HG02588 (cell line): ENCODE measurements at regions not wholly inside any gene's neighbourhood (a gene's known extent, or its start where the extent isn't known, plus 50 kb on each side); places are given as distances from the start of the nearest gene placed in this dataset.

Experiments used
- ATAC-seq: cut with Tn5 transposase; IDR thresholded peaks from one replicate; pipeline ENCODE4 v1.9.1; 2021; ENCODE audit warnings: mild to moderate bottlenecking, moderate library complexity; ENCODE audit not compliant: unreplicated experiment

DNA sequence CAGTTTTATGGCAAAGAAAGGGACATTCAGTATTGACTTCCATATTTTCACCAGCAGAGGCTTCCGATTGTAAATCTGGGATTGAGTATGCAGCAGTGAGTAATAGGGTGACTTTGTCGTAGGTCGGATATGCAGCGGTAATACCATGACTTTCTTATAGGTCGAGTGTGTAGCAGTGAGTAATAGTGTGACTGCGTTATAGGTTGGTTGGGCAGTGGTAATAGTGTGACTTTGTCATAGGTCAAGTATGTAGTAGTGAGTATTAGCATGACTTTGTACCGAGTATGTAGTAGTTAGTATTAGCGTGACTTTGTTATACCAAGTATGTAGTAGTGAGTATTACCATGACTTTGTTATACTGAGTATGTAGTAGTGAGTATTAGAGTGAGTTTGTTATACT is 268.2 kb upstream of the ADARB2 start:
- no peak for ATAC-seq

DNA sequence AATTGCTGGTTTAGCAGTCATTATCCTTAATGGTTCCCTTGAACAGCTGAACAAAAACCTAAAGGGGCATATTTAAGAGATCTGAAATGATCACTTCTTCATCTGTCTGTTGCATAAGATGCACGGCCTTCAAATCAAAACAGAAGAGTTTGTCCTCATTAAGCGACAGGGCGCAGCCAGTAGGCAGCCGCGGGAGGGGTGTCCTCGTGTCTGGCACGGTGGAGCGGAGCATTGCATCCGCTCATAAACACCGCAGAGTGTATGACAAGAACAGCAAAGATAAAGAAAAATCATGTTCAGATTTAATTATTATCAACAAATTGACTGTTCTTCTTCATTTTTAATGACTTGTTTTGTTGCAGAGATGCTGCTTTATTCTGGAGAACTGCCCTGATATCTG is 255.6 kb upstream of the ADARB2 start:
- ATAC-seq, result no peak

DNA sequence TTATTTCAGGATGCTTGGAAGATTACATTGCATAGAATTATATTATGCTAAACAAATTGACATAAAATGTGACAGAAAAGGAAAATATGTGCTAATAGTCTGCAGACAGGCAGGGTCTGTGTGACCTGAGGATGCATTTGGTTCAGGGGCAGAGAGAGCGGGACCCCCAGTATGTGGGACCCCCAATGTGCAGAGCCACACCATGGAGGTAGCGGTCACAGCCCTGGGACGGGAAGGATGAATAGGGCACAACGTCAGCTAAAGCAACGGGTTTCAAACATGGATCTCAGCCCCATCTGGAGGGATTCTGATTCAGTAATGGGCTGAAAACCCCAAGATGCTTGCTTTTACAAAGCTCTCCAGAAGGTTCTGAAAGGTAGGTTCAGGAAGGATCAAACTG is 251.8 kb upstream of the ADARB2 start:
- ATAC-seq, result no peak

DNA sequence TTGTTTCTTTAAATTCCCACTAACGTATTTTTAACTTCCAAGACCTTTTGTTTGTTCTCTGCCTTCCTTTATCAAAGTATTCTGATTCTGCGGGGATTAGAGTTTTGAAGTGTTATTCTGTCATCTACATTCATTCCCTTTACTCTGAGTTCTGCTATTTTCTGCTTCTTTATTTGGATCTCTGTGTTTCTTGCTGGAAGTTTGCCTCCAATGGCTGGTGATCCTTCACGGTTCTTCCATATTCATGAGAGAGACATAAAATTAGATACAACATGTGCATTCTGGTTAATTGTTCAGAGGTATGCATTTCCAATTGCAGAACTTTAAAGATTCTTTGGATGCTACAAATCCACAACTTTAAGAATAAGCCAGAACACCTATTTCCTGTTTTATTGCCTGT is 244.7 kb upstream of the ADARB2 start:
- ATAC-seq, result no peak

DNA sequence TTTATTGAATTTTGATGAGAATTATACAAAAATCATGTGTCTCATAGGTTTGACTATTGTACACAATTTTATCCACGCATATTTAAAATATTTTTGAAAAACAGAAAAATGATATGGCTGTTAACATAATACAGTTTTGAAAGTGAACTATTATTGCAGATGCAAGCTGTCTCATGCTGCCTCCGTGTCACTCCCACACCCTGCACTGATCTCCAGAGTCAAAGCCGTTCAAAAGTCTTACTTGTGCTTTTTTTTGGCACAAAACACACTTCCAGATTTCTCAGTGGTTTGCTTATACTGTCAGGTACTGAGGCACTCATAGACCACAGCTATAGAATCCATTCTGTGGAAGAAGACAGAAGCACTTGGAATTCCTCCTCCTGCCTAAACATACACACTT is 243.1 kb upstream of the ADARB2 start:
- no peak for ATAC-seq

DNA sequence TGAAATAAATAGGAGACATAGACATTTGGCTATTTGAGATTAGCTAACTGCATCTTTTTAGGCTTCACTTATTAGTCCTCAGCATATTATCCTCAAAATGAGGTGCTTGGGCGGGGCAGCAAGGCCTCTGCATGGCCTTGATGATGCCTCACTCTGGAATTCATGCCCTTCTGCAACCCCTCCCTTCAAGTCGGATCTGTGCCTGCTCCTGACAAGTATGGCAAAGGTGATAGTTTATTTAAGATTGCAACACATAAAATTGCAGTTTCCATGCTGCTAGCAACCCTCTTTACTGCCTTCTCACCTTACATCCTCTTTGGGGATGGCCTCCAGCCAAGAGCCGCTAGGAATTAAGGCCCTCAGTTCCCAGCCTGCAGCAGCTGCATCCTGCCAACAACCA is 241.3 kb upstream of the ADARB2 start:
- no peak for ATAC-seq

DNA sequence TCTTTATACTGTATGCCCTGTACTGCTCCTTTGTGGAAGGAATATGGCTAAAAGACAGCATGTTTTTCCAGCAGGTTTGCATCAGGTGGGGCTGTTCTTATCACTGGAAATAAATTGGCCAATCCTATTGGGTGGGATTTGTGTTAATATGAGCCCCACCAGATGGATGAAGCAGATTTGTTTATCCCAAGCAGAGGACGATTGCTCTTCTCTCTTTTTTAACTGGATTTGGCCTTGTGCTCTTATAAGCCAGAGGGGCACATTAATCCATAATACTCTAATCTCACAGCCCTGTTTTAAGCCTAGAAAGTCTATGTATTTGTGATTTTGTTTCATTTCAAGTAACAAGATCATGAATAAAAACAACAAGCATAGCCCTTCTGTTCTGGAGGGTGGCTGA is 240.1 kb upstream of the ADARB2 start:
- ATAC-seq, result no peak

DNA sequence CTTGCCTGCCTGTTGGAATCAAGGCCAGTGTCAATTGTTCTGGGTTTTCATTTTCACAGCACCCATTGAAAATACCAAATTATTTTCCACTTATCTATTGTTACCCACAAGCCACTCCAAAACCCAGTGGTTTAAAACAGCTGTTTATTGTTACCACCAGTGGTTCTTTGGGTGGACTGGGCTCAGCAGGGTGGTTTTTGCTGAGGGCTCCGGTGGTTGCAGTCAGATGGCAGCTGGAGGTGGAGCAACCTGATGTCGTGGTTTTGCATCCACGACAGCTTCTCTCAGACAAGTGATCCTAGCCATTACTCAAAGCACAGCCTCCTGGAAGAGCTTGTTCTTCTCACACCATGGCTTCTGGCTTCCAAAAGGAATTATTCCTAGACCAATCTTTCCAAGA is 235.1 kb upstream of the ADARB2 start:
- ATAC-seq, result no peak

DNA sequence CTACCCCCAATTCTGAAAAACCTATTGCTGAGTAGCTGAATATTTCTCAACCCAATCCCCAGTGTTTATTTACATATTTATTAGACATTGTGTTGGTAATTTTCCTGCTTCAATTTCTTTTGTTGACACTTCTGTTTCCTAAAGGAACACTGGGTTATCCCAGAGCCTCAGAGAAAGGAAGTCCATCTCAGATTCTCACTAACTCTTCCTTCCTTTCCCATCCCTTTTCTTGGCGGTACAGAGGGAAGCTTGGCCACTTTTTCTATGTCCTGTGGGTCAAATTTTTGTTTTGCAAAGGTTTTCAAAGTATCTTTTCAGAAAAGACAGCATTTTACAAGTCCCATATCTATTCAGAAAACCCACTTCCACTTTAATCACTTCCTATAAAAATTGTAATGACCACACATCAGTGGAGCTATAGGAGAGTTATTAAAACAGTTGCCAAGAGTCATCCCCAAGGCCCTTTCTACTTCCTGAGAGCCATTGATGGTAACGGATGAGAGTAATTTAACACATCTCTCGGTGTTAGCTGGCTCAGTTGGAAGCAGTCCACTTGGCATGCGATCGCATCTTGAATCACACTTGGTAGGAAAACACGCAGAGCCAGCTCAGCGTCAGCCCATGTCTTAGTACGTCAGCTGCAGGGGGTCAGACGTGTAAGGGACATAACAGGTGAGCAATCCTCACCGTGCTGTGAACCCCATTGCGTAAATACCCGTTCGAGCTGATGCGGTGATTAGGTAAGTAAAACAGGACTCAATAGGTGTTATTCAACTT is 231.1 kb upstream of the ADARB2 start:
- ATAC-seq, result no peak

DNA sequence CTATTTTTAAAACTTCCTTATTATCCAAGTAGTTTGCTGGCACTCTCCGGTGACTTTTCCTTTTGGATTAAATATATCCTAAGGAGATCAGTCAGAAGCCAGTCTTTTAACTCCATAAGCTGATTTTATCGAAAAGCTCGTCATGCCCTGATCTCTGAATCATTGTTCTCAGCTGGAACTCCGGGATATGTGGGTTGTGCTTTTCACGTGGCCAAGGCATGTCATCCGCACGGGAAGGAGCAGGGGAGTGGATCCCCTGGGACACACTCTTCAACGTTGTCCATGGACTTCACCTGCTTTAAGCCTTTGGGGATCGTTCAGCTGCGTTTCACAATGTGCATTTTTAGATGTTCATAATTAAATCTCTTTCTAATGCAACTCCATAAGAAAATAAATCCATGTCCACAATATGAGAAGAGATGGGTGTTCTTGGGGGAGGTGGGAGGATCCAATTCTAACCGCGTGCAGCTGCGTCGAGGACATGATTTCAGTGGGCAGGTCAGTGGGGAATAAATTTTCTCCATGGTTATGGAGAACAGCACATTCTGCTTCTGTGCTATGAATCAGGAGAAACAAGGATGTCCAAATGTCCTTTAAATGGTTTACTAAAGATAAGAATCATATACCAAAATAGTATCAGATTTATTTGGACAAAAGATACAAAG is 229.5 kb upstream of the ADARB2 start:
- no peak for ATAC-seq

DNA sequence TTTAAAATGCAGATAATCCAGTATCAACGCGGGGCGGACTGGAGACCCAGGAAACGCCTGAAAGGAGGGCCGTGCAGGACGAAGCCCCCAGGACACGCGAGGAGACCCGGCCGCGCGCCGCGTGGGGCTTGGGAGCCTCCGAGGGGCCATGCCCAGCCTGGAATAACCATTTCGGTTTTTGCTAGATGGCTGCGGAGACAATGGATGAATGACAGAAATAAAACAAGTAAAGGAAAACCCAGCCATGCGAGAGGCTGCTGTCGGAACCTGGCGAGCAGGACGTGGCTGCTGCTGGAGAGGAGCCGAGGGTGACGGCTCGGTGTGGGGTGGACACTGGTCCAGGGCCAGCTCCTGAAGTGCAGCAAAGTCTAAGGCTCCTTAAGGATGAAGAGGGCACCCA is 227.2 kb upstream of the ADARB2 start:
- no peak for ATAC-seq

DNA sequence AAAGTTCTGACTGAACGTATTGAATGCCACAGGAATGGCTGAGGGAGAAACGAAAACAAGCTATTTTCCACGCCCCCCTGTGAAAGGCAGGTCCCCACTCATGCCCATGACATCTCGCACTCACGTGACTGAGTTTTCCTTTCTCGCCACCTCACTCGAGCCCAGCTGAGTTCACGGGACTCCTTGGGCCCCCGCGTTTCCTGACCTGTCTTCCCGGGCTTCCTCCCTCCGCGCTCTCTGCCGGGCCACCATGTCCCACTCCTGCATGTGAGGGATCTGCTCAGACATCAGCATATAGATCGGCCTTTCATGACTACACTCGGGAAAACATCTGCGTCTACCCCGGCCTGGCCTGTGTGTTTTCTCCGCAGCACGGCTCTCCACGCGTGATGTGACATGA is 226.0 kb upstream of the ADARB2 start:
- ATAC-seq, result no peak

DNA sequence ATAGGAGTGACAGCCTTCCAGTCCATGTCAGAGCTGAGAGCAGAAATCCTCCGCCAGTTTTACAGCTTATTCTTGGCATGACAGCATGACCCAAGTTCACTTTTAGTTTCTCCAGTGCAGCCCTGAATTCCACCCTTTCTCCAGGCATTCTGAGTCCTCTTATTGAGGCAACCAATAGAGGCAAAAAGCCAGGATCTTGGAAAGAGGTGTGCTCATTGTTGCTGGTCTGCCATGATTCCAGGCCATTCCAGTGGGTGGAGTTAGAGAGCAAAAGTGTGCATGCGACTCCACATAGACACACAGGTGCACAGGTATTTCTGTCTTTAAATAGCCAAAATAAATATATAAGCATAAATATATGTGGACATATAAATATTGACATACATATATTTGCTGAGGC is 224.7 kb upstream of the ADARB2 start:
- no peak for ATAC-seq

DNA sequence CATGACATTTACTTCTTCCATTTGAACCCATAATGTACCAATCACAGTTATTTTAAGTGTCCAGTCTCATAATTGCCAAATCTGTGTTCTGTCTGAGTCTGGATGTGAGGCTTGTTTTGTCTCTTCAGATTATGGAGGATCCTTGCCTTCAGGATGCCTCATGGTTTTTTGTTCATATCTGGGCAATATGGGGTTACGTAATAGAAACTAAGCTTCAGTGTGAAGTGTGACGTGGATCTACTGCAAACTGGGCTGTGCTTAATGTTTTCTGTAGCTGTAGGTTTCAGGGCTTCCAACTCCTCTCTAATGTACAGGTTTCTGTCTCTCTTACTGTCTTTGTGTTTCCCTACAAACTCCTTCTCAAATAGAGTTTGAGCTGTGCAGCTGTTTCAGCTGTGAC is 223.7 kb upstream of the ADARB2 start:
- no peak for ATAC-seq

DNA sequence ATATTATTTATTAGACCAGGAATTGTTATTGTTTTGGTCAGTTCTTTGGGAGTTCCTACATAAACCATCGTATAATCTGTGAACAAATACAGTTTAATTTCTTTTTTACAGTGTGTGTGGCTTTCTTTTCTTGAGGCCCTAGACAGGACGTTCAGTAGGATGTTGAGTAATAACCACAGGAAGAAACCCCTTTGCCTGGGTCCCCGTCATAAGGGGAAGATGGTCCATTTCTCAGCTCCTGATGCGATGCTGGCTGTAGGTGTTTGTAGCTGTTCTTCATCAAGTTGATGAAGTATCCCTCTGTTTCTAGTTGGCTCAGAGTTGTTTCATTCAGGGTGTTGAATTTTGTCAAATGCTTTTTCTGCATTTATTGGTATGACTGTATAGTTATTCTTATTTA is 219.7 kb upstream of the ADARB2 start:
- ATAC-seq, result no peak

DNA sequence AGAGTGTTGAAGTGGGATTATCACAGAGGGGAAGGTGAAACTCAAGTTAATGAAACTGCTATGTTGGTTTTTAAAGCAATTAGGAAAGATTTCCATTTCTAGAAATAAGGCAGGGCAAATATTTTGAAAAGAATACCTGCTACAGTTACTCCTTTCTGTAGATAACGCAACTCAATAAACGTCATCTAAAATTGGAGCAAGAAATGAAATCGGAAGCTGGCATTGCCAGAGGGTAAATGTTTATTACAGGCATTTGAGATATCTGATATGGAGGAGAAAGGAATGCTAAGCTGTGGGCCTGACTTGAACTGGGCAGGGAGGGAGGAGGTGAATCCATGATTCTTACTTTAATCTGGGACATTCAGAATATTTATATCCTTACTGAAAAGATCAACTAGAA is 217.0 kb upstream of the ADARB2 start:
- no peak for ATAC-seq

DNA sequence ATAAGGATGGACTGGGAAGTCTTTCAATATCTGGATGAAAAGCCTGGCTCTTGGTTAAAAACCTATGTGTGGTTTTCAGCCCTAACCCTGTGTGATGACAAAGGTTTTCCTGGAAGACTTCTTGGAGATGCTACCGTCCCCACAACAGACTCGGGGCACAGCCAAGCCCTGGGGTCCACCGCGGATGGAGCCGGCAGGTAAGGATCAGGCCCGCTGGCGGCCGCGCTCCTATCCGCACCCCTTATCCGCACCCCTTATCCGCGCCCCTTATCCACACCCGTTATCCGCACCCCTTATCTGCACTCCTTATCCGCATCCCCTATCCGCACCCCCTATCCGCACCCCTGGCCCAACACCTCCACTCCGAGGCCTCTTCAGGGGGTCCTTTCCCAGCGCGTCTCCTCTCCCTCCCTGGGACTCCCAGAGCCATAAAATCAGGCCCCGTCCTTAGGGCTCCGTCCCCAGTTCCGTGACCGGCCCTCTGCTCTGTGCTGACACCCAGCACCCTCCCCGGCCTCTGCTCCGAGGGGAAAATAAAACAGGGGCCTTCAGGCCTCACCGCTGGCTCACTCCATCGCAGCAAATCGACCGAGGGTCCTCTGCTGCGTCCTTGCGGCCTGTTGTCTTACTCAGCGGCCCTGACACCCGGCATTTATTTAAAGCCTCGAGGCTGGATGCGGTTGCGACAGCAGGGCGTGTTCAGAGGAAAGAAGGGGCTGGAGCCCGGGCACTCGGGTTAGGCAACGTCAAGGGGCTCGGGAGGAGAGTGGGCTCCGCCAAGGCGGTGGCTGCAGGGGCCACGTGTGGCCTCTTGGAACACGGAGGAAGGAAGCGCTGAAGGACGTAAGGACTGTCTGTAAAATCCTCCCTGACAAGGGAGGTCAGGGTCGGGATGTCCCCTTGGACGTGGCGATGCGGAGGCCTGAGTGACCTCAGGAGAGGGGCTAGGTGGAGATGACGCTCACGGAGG is 215.1 kb upstream of the ADARB2 start:
- no peak for ATAC-seq

DNA sequence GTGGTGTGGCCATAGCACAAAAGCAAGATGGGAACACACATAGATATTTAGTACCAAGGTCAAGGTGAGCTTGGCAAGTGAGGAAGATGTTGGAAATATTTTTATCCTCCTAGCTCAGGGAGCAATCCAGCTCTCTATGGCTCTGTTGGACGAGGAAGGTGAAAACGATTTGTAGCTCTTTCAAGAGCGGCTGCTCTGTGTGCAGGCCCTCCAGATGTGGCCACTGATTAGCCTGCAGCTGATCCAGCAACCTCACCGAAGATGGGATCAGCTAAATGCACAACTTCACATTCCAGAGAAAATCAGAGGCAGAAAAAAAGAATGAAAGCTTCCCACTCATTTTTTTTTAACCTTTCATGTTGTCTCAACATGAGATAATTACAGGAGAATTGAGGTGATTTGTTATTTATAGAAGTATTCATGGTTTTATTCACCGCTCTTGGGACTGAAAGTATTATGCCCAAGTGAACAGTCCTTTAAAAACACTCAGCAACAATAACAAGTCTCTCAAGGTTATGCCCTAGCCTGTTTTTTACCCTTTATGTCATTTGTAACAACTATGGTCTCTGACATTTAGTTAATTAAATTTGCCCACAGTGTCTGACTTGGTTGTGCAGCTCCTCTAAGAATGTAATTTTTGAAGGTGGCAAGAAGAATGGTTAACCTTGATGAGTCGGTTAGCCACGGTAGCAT is 213.6 kb upstream of the ADARB2 start:
- ATAC-seq, result no peak

DNA sequence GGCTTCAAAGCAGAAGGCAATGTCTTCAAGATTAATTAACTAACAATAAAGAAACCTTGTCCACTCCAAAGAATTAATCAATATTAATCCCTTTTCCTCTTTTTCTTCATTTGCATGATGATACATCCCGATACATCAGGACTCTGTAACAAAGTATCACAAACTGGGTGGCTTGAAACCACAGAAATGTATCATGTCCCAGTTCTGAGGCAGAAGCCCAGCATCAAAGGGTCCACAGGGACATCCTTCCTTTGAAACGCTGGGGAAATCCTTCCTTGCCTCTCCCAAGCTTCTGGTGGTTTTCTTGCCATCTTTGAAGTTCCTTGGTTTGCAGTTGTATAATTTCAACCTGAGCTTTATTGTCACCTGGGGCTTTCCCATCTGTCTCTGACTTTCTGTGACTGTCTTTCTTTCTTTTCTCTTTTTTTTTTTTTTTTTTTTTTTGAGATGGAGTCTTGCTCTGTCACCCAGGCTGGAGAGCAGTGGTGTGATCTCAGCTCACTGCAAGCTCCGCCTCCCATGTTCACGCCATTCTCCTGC is 210.2 kb upstream of the ADARB2 start:
- no peak for ATAC-seq

DNA sequence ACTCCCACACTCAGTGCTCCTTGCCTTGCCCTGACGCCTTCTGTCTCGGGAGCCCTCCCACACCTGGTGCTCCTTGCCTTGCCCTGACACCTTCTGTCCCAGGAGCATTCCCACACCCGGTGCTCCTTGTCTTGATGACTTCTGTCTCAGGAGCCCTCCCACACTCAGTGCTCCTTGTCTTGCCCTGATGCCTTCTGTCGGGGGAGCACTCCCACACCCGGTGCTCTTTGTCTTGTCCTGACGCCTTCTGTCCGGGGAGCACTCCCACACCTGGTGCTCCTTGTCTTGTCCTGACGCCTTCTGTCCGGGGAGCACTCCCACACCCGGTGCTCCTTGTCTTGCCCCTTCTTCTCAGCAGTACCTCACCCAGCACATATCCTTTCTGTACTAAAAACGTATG is 207.2 kb upstream of the ADARB2 start:
- ATAC-seq, result no peak

DNA sequence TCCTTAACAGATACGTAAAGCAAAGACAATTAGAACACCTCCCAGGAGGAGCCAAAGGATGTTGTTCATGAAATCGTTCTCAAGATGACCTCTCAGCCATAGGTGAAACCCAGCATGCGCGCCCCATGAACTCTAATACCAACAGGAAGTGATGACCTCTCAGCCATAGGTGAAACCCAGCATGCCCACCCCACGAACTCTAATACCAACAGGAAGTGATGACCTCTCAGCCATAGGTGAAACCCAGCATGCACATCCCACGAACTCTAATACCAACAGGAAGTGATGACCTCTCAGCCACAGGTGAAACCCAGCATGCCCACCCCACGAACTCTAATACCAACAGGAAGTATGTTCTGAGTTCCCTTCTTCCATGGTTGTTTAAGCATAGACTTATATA is 205.2 kb upstream of the ADARB2 start:
- ATAC-seq, result no peak
